KMS-11 (cell line): ENCODE measurements at regions not wholly inside any gene's neighbourhood (a gene's known extent, or its start where the extent isn't known, plus 50 kb on each side); places are given as distances from the start of the nearest gene placed in this dataset.
"Not testable (repeated sequence)": the region's sequence is repeated elsewhere in the genome, so short reads cannot be mapped to it uniquely, and the experiment has no call there.

Source experiments
- H2AFZ ChIP-seq: fragments of 200-600 bp; sonication (generic); 2 replicates; pipeline ENCODE4 v1.6.1; 2016; ENCODE audit warnings: antibody characterized with exemption, mixed run types, low read depth
- H3K27ac ChIP-seq: fragments of 200-600 bp; sonication (generic); 2 replicates; pipeline ENCODE4 v1.6.1; 2016; ENCODE audit warnings: mild to moderate bottlenecking, mixed run types
- H3K27me3 ChIP-seq: fragments of 200-600 bp; sonication (generic); 2 replicates; pipeline ENCODE4 v1.6.1; 2017; ENCODE audit warnings: mild to moderate bottlenecking, low read depth, mixed run types, moderate library complexity; ENCODE audit not compliant: insufficient read depth
- H3K36me3 ChIP-seq: fragments of 200-600 bp; sonication (generic); 2 replicates; pipeline ENCODE4 v1.6.1; 2017; ENCODE audit warnings: mild to moderate bottlenecking, mixed run types; ENCODE audit not compliant: insufficient read depth
- H3K4me1 ChIP-seq: fragments of 200-600 bp; sonication (generic); 2 replicates; pipeline ENCODE4 v1.6.1; 2016; ENCODE audit warnings: mild to moderate bottlenecking, low read depth, mixed run types; ENCODE audit not compliant: poor library complexity, severe bottlenecking
- H3K4me2 ChIP-seq: fragments of 200-600 bp; sonication (generic); 2 replicates; pipeline ENCODE4 v1.7.0; 2016; ENCODE audit warnings: mild to moderate bottlenecking, mixed run types
- H3K4me3 ChIP-seq: fragments of 200-600 bp; sonication (generic); IDR thresholded peaks from 2 replicates; pipeline ENCODE4 v1.6.1; 2017; ENCODE audit warnings: low read depth, low read length, mixed read lengths; ENCODE audit not compliant: insufficient read depth
- H3K79me2 ChIP-seq: fragments of 200-600 bp; sonication (generic); 2 replicates; pipeline ENCODE4 v1.6.1; 2016; ENCODE audit warnings: low read depth, mixed run types; ENCODE audit not compliant: insufficient read depth
- H3K9ac ChIP-seq: fragments of 200-600 bp; sonication (generic); 2 replicates; pipeline ENCODE4 v1.6.1; 2016; ENCODE audit warnings: mild to moderate bottlenecking, mixed run types
- H4K20me1 ChIP-seq: fragments of 200-600 bp; sonication (generic); 2 replicates; pipeline ENCODE4 v1.6.1; 2016; ENCODE audit warnings: mild to moderate bottlenecking, mixed run types; ENCODE audit not compliant: insufficient read depth
- TF ChIP-seq, protein P1 (sequence below): fragments of 200-600 bp; sonication (generic); conservative IDR thresholded peaks from 2 replicates; pipeline ENCODE4 v1.6.1; 2017; ENCODE audit warnings: low read depth, mild to moderate bottlenecking, antibody characterized with exemption, low read length, moderate library complexity, mixed read lengths

- H3K27ac ChIP-seq: no peak overlapping the region; the same call in 1 of the 2 replicates
- peak overlapping the region; percentile 83 for H3K4me2 ChIP-seq
- no peaks in the 10 kb centered on the region for H3K79me2 ChIP-seq
- H3K4me1 ChIP-seq: peaks cover 4% of the 10 kb centered on the region
- no peaks in the 10 kb centered on the region for H4K20me1 ChIP-seq
- TF ChIP-seq, protein P1, sequence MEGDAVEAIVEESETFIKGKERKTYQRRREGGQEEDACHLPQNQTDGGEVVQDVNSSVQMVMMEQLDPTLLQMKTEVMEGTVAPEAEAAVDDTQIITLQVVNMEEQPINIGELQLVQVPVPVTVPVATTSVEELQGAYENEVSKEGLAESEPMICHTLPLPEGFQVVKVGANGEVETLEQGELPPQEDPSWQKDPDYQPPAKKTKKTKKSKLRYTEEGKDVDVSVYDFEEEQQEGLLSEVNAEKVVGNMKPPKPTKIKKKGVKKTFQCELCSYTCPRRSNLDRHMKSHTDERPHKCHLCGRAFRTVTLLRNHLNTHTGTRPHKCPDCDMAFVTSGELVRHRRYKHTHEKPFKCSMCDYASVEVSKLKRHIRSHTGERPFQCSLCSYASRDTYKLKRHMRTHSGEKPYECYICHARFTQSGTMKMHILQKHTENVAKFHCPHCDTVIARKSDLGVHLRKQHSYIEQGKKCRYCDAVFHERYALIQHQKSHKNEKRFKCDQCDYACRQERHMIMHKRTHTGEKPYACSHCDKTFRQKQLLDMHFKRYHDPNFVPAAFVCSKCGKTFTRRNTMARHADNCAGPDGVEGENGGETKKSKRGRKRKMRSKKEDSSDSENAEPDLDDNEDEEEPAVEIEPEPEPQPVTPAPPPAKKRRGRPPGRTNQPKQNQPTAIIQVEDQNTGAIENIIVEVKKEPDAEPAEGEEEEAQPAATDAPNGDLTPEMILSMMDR: no peak
- no peak overlapping the region for H2AFZ ChIP-seq
- no peak overlapping the region for H3K4me3 ChIP-seq
- no peaks in the 10 kb centered on the region for H3K27me3 ChIP-seq
- no peak overlapping the region for H3K9ac ChIP-seq
- no peaks in the 10 kb centered on the region for H3K36me3 ChIP-seq
Observed at GRCh38 chr12:9449181-9449580, 158.5 kb downstream of the KLRB1 start.

DNA sequence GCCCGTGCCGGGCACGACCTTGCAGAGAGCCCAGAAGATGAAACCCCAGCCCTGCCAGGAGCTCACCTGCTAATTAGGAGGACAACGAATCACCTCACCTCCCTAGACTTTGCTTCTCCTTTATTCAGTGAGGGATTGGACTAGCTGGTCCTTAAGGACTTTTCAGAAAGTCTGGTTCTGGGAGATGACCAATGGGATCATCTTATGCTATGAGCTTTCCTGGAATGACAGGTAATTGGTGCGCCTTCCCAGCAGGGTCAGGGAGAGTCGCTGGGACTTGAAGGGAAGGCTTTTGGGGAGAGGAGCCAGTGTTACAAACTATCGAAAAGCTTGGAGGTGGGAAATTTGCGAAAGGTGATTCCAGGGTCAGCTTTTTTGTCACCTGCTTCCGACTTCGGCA, 159.1 kb downstream of the KLRB1 start:
- peak overlapping the region; percentile 92 for H2AFZ ChIP-seq
- H3K27ac ChIP-seq, H3K79me2 ChIP-seq, H3K27me3 ChIP-seq, H3K4me3 ChIP-seq, H3K36me3 ChIP-seq, H3K4me1 ChIP-seq, H4K20me1 ChIP-seq: not testable (repeated sequence)
- H3K4me2 ChIP-seq: peak overlapping the region; percentile 83
- peak overlapping the region; percentile 58; the same call in 1 of the 2 replicates for H3K9ac ChIP-seq

DNA sequence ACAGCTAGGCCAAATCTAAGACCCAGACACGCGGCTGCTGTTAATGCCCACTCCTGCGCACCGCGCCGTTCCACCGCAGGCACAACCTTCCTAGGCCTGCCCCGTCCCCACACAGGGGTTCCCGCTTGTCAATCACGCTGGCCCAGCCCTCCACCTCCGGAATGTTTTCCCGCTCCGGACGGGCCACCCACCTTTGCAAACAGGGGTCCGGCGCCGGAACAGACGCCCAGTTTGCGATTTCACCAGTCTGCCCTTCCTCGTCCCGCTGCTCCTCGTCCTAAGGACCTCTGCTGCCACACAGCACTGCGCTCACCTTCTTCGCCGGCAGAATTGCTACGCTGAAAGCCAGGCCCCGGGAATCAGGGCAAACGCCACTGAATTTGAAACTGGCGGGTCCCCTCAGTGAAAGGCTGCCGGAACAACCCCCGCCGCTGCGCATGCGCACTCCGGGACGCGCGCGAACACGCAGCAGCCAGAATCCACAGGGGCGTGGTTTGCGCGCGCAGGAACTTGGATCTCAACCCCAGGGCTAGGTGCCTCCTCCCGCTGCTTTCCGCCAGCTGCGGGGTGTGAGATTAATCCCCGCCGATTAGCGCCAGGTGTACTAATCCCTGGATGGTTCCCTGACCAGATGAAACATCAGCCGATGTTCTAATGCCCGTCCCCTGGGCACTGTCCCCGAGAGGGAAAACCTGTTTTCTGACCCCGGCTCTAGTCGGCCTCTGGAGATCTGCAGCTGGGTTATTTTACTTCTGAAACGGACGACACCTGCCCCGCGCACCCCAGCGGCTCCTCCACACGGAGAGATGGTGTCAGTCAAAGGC, 159.7 kb downstream of the KLRB1 start:
- H3K27ac ChIP-seq: peak overlapping the region; percentile 61
- not testable (repeated sequence) for H3K4me1 ChIP-seq, H4K20me1 ChIP-seq, H3K36me3 ChIP-seq, H3K4me3 ChIP-seq, H3K27me3 ChIP-seq, H3K79me2 ChIP-seq
- H3K4me2 ChIP-seq: peak overlapping the region; percentile 83
- H3K9ac ChIP-seq: peak overlapping the region; percentile 58; the same call in 1 of the 2 replicates
- peak overlapping the region; percentile 92 for H2AFZ ChIP-seq

DNA sequence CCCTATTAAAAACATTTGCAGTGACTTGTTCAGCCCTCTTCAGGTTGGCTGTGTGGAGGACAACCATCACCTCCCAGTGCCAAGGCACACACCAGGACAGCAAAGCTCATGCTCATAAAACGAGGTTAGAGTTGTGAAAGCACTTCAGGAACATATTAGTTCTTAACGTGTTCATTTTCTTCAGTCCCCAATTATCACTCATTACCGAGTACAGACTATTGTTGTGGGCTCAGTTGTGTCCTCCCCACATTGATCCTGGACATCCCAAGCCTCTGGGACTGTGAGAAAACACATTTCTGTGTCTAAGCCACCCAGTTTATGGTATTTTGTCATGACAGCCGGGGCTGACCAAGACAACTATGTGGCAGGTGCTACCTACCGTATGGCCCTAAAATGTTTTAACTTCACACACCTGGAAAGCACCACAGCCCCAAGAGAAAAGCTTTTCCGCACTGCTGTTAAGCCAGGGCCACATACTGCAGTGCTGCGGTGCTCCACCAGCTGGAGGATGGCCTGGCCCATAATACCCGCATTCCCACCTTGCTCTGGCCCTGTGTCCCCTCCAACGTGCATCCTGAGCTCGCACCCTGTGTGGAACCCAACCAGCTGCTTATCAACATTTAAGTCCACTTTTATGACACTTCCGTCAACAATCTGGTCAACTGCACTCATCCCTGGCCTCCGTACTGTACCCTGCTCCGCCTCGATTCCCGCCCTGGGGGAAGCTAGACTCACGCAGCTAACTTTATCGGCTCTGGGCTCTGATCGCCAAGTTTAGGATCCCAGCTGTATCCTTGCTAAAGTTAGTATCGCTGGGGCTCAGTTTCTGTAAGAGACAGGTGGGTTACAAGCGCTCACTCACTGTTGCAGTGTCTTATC, 160.6 kb downstream of the KLRB1 start:
- Histone ChIP-seq H3K4me2 (peak overlapping the region; percentile 57; the same call in 1 of the 2 replicates), H3K9ac (peak overlapping the region; percentile 58; the same call in 1 of the 2 replicates), H3K27ac (peak overlapping the region; percentile 61)
- H4K20me1 ChIP-seq, H3K4me1 ChIP-seq, H3K36me3 ChIP-seq, H2AFZ ChIP-seq, H3K27me3 ChIP-seq, H3K4me3 ChIP-seq, H3K79me2 ChIP-seq: not testable (repeated sequence)

DNA sequence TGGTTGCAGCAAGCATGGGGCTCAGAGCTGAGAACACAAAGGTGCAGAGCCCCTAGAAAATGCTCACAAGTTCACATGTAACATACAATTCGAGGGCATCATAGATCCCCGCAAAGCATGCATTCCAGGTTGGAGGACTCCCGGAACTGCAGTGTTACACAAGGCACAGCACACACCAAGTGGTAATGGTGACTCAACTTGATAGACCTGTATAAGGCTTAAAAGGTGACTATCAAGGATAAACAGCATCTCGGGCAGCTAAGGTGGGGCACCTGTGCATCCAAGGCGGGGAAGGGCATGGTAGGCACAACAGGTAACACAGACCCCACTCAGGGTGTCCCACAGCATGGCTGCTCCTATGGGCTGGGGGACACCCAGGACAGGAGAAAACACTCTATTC, 167.3 kb downstream of the KLRB1 start:
- not testable (repeated sequence) for H2AFZ ChIP-seq, H3K27ac ChIP-seq, H3K79me2 ChIP-seq, H3K9ac ChIP-seq, H3K36me3 ChIP-seq, H4K20me1 ChIP-seq, H3K4me1 ChIP-seq, H3K4me2 ChIP-seq, H3K27me3 ChIP-seq, H3K4me3 ChIP-seq

DNA sequence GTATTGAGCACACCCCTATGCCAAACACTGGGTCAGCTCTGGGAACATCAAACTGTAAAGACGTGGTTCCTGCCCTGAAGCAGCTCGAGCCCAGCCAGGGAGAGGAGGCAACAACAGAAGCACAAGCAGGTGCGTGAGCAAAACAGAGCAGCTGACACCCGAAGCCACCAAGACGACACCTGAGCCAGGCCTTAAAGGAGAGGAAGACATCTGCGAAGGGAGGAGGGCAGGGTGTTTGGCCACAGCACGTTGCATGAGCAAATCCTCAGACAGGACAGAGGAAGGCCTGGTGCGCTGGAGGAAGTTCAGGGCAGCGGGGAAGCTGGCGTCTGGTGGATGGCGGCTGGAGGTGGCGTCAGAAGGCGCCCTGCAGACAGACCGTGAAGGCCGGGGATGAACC, 172.0 kb downstream of the KLRB1 start:
- H3K27ac ChIP-seq, H3K4me3 ChIP-seq, H4K20me1 ChIP-seq, H3K27me3 ChIP-seq, H3K4me1 ChIP-seq, H3K36me3 ChIP-seq, H3K4me2 ChIP-seq, H3K9ac ChIP-seq, H3K79me2 ChIP-seq, H2AFZ ChIP-seq: not testable (repeated sequence)

- not testable (repeated sequence) for H2AFZ ChIP-seq, H3K27ac ChIP-seq, H3K4me3 ChIP-seq, H3K4me2 ChIP-seq, H3K27me3 ChIP-seq, H3K9ac ChIP-seq, H3K79me2 ChIP-seq, H4K20me1 ChIP-seq, H3K36me3 ChIP-seq
- H3K4me1 ChIP-seq: peaks cover 14% of the 10 kb centered on the region
Observed at GRCh38 chr12:9430385-9430784, 177.3 kb downstream of the KLRB1 start.

GRCh38 chr12:9428856-9429255, 178.9 kb downstream of the KLRB1 start:
- not testable (repeated sequence) for H3K27me3 ChIP-seq, H3K79me2 ChIP-seq, H3K4me2 ChIP-seq, H3K27ac ChIP-seq, H2AFZ ChIP-seq, H3K36me3 ChIP-seq, H3K4me3 ChIP-seq, H4K20me1 ChIP-seq, H3K9ac ChIP-seq
- H3K4me1 ChIP-seq: peaks cover 18% of the 10 kb centered on the region

GRCh38 chr12:9425429-9425828, 182.3 kb downstream of the KLRB1 start:
- H3K27me3 ChIP-seq, H2AFZ ChIP-seq, H3K9ac ChIP-seq, H3K4me2 ChIP-seq, H4K20me1 ChIP-seq, H3K79me2 ChIP-seq, H3K36me3 ChIP-seq, H3K4me3 ChIP-seq: not testable (repeated sequence)
- peak overlapping the region; percentile 30; the same call in 1 of the 2 replicates for H3K27ac ChIP-seq
- peaks cover 27% of the 10 kb centered on the region for H3K4me1 ChIP-seq
